ENCODE measurements at regions not wholly inside any gene's neighbourhood (a gene's known extent, or its start where the extent isn't known, plus 50 kb on each side); places are given as distances from the start of the nearest gene placed in this dataset.

- H3K4me2 ChIP-seq (ENCODE audit: low read length), result no peak overlapping the region
- BruUV-seq (replicated peaks), result no TSS peak
- no peaks in the 10 kb centered on the region for H3K9me3 ChIP-seq (ENCODE audit: low read length)
- no peaks in the 10 kb centered on the region for H3K4me1 ChIP-seq (ENCODE audit: insufficient read depth, low read length, poor library complexity, severe bottlenecking)
- H3K27ac ChIP-seq (ENCODE audit: low read depth, low read length, poor library complexity, severe bottlenecking), result no peak overlapping the region
- no peaks in the 10 kb centered on the region for H3K79me2 ChIP-seq (ENCODE audit: insufficient read depth, low read depth, low read length)
- TF ChIP-seq EZH2phosphoT487 (IDR thresholded peaks at IDR 0.05; ENCODE audit: borderline replicate concordance, low read depth, low read length) (no peak), CTCF (conservative IDR thresholded peaks at IDR 0.05; ENCODE audit: low read length) (no peak)
- H2AFZ ChIP-seq (ENCODE audit: low read length), result no peak overlapping the region
- no peaks in the 10 kb centered on the region for H4K20me1 ChIP-seq (ENCODE audit: insufficient read depth, low read length)
- intact Hi-C loops (cut with micrococcal nuclease; ENCODE audit: unreplicated experiment), result no loop called here
- ChIA-PET POLR2A (no interaction called here), CTCF (ENCODE audit: unreplicated experiment) (no interaction called here)
- no peak overlapping the region for H3K4me3 ChIP-seq (ENCODE audit: low read depth, low read length, poor library complexity, severe bottlenecking)
- no peak for DNase-seq (ENCODE audit: low spot score)
- H3K9me2 ChIP-seq (ENCODE audit: insufficient read depth, low read length), result no peaks in the 10 kb centered on the region
- H3K36me3 ChIP-seq (ENCODE audit: insufficient read depth, low read length), result no peaks in the 10 kb centered on the region
These were observed 391.5 kb upstream of the ADGRL2 start for GRCh38 chr1:81409262-81409661.

- H3K79me2 ChIP-seq (ENCODE audit: insufficient read depth, low read depth, low read length), result no peaks in the 10 kb centered on the region
- CTCF ChIA-PET (ENCODE audit: unreplicated experiment), result no interaction called here
- DNase-seq (ENCODE audit: low spot score), result no peak
These were observed 392.3 kb upstream of the ADGRL2 start for GRCh38 chr1:81408419-81408818.

More at GRCh38 chr1:81408419-81408818, 392.3 kb upstream of the ADGRL2 start:
- no peaks in the 10 kb centered on the region for H3K36me3 ChIP-seq (ENCODE audit: insufficient read depth, low read length)
- TF ChIP-seq EZH2phosphoT487 (IDR thresholded peaks at IDR 0.05; ENCODE audit: borderline replicate concordance, low read depth, low read length), result no peak
- TF ChIP-seq CTCF (conservative IDR thresholded peaks at IDR 0.05; ENCODE audit: low read length), result no peak
- no peak overlapping the region for H3K4me3 ChIP-seq (ENCODE audit: low read depth, low read length, poor library complexity, severe bottlenecking)
- no TSS peak for BruUV-seq (replicated peaks)
- H3K27ac ChIP-seq (ENCODE audit: low read depth, low read length, poor library complexity, severe bottlenecking), result no peak overlapping the region
- POLR2A ChIA-PET, result no interaction called here
- no peaks in the 10 kb centered on the region for H4K20me1 ChIP-seq (ENCODE audit: insufficient read depth, low read length)
- no peaks in the 10 kb centered on the region for H3K9me2 ChIP-seq (ENCODE audit: insufficient read depth, low read length)
- H3K9me3 ChIP-seq (ENCODE audit: low read length), result no peaks in the 10 kb centered on the region
- no peaks in the 10 kb centered on the region for H3K4me1 ChIP-seq (ENCODE audit: insufficient read depth, low read length, poor library complexity, severe bottlenecking)
- intact Hi-C loops (cut with micrococcal nuclease; ENCODE audit: unreplicated experiment), result no loop called here
- H2AFZ ChIP-seq (ENCODE audit: low read length), result no peak overlapping the region
- H3K4me2 ChIP-seq (ENCODE audit: low read length), result no peak overlapping the region
